Esophagus muscularis mucosa (tissue), 3 donors: ENCODE measurements at regions not wholly inside any gene's neighbourhood (a gene's known extent, or its start where the extent isn't known, plus 50 kb on each side); places are given as distances from the start of the nearest gene placed in this dataset.

Experiments used
- CTCF ChIP-seq, 3 experiments: fragments of 200-600 bp in 2 of 3; fragments of 450-650 bp in 1 of 3; sonication (generic) in 2 of 3; IDR thresholded peaks; one replicate each; pipeline ENCODE4 v1.5.1; 2017 to 2019; ENCODE audit warnings: antibody characterized with exemption in 3 of 3, mild to moderate bottlenecking in 2 of 3, moderate library complexity in 1 of 3
- POLR2A ChIP-seq: fragments of 450-650 bp; IDR thresholded peaks from one replicate; pipeline ENCODE4 v1.6.1; 2017; ENCODE audit warnings: antibody characterized with exemption, moderate library complexity, mild to moderate bottlenecking, low read depth
- POLR2AphosphoS5 ChIP-seq, 2 donors: sonication (generic); formaldehyde crosslinking; IDR thresholded peaks; one replicate each; pipeline ENCODE4 v1.6.1; 2017; ENCODE audit warnings: antibody characterized with exemption in 2 of 2

- TF ChIP-seq POLR2A, result no peak
- TF ChIP-seq CTCF (IDR thresholded peaks at IDR 0.05), result no peak
- TF ChIP-seq POLR2AphosphoS5 (IDR thresholded peaks at IDR 0.05), result no peak
Measured at GRCh38 chr12:29838768-29839167, 55.0 kb upstream of the TMTC1 start.
